AG09309 (cell line): ENCODE measurements at regions not wholly inside any gene's neighbourhood (a gene's known extent, or its start where the extent isn't known, plus 50 kb on each side); places are given as distances from the start of the nearest gene placed in this dataset.

Experiments used
- DNase-seq: peaks from one replicate; pipeline ENCODE4 v3.0.0-alpha.2; 2010; ENCODE audit warnings: low read depth
- H3K4me3 ChIP-seq: 2 replicates; pipeline ENCODE4 v1.5.1; 2011; ENCODE audit warnings: mild to moderate bottlenecking, low read depth, low read length, moderate library complexity; ENCODE audit not compliant: control insufficient read depth
- TF ChIP-seq, protein P1 (sequence below): IDR thresholded peaks from 2 replicates; pipeline ENCODE4 v1.5.1; 2011; ENCODE audit warnings: mild to moderate bottlenecking, low read depth, low read length, inconsistent platforms; ENCODE audit not compliant: insufficient read depth, control insufficient read depth; ENCODE audit errors: missing control alignments

DNA sequence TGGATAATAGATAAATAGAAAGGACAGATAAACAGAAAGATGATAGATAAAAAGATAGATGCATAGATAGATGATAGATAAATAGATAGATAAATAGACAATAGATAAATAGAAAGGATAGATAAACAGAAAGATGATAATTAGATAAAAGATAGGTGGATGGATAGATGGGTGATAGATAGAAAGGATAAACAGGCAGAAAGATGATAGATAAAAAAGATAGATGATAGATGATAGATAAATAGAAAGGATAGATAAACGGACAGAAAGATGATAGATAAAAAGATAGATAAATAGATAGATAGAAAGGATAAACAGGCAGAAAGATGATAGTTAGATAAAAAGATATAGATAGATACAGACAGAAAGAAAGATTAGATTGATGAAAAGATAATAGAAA lies 92.3 kb upstream of the UQCRFS1 start:
- TF ChIP-seq, protein P1, sequence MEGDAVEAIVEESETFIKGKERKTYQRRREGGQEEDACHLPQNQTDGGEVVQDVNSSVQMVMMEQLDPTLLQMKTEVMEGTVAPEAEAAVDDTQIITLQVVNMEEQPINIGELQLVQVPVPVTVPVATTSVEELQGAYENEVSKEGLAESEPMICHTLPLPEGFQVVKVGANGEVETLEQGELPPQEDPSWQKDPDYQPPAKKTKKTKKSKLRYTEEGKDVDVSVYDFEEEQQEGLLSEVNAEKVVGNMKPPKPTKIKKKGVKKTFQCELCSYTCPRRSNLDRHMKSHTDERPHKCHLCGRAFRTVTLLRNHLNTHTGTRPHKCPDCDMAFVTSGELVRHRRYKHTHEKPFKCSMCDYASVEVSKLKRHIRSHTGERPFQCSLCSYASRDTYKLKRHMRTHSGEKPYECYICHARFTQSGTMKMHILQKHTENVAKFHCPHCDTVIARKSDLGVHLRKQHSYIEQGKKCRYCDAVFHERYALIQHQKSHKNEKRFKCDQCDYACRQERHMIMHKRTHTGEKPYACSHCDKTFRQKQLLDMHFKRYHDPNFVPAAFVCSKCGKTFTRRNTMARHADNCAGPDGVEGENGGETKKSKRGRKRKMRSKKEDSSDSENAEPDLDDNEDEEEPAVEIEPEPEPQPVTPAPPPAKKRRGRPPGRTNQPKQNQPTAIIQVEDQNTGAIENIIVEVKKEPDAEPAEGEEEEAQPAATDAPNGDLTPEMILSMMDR = no peak
- DNase-seq = no peak
- no peak overlapping the region for H3K4me3 ChIP-seq

DNA sequence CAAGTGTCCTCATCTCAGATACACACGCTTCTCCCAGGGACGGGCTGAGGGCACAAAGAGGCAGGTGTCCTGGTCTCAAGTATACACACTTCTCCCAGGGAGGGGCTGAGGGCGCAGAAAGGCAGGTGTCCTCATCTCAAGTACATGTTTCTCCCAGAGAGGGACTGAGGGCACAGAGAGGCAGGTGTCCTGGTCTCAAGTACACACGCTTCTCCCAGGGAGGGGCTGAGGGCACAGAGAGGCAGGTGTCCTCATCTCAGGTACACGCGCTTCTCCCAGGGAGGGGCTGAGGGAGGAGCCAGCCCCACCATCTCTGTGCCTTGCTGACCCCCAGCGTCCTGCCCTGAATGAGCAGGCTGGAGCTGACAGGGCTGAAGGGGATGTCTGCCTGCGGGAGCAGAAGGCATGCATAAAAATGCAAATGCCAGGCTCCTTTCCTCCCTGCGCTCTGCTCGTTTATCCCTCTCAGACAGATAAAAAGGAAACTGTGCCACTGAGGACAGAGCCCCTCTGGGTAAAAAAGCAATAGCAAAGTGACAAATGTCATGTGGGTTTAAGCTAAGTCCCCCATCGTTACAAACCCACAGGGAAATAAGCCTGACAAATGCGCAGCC lies 96.1 kb upstream of the UQCRFS1 start:
- DNase-seq = no peak
- H3K4me3 ChIP-seq = no peak overlapping the region
- TF ChIP-seq, protein P1 = no peak

DNA sequence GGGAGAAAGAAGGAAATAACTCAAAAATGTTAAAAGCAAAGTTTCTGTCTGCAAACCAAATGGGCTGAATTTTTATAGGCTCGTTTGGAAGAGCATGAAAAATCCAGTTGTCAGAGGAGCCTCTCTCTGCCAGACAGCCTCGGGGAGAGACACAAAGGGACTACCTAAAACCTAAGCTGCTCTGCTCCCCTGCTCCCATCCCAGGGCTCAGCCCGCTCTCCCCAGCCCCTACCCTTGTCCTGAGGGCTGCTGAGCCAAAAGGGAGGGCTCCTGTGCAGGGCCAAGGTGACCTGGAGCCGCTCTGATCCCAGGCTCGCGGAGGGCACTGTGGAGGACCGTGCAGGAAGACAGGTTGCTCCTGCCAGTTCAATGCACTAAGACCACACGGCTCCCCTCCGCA lies 96.7 kb upstream of the UQCRFS1 start:
- no peak overlapping the region for H3K4me3 ChIP-seq
- TF ChIP-seq, protein P1 = no peak
- no peak for DNase-seq

DNA sequence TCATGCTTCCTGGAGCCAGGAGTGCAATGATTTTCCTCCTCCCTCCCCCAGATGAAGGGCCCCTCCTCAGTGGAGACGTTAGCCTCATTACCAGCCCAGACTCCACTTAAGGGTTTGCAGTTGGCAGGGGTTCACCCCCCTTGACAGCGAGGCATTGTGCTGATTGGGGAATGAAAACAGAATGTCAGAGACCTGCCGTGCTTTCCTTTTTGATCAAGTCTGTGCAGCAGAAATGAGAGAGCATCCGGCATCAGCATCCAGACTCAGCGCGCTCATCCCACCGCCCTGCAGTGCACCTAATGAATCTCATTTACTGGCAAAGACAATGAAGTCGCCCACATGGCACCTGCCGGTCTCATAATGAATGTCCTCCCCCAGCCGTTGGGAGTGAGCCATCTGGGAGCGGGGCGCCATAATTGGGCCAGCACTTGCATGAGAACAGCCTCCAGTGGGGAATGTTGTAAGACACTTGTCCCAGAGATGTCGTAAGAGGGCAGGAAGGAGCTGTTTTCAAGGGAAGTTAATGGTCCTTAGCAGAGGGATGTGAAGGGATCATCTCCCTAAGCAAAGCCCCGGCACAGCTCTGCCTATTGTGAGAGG lies 98.3 kb upstream of the UQCRFS1 start:
- DNase-seq = no peak
- TF ChIP-seq, protein P1 = no peak
- no peak overlapping the region for H3K4me3 ChIP-seq

DNA sequence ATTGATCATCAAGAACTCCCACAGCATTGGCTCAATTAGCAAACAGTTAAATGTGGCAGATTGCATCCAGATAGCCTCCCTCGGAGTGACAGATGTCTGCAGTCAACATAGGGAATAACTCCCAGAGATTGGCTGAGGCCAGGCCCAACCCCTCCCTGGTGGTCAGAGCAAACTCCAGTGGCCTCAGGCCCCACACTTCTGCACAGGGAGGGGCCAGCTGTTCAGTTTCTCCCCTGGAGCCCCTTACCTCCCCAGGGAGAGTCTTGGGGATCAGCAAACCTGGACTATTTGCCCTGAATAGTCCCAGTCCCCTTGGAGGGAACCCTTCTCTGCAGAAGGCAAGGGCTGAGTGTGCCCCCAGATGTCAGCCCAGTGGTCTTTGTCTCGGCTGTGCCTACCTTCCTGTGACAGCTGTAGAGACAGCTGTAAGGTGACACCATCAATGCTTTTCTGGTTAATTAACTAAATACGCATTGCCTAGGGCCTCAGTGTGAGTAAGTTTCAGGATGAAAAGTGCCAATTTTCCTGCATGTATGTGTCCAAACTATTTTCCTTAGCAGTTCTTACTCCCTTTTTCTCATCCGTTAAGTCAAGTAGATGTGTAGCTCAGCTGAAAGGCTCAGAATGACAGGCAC lies 102.7 kb upstream of the UQCRFS1 start:
- H3K4me3 ChIP-seq = no peak overlapping the region
- no peak for DNase-seq
- TF ChIP-seq, protein P1 = no peak

DNA sequence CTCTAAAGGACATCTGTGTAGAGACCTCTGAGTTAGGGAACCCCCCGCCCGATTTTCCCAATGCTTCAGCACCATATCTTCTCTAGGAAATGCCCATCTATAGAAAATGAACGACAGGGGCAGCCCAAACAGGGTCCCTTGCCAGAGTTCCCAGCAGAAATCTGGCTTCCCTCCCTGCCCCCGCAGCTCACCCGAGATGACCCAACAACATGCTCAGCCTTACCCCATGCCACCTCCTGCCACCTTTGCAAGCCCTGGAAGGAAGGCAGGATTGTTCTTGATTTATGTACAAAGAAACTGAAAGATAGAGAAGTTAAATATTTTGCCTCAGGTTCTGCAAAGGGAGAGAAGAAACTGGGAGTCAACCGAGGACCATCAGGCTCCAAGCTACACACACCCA lies 105.6 kb upstream of the UQCRFS1 start:
- no peak for DNase-seq
- TF ChIP-seq, protein P1 = no peak
- no peak overlapping the region for H3K4me3 ChIP-seq

DNA sequence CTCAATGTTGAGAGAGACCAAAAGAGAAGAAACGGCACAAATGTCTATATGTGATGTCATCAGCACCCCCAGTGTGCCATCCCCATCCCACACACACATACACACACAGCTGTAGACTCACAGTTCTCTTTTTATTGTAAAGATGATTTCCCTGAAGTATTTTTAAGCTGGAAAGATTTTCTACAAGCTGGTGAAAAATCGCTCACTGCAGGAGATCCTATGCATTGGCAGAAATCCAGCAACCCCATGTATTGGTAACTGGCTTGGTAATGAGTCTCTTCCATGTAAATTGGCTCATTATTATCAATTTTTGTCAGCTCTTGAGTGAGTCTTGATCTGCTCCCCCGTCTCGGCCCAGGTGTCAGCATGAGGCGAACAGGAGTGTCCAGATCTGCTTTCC lies 107.1 kb upstream of the UQCRFS1 start:
- DNase-seq = no peak
- no peak overlapping the region for H3K4me3 ChIP-seq
- TF ChIP-seq, protein P1 = no peak
